ENCODE measurements at regions not wholly inside any gene's neighbourhood (a gene's known extent, or its start where the extent isn't known, plus 50 kb on each side); places are given as distances from the start of the nearest gene placed in this dataset.

DNA sequence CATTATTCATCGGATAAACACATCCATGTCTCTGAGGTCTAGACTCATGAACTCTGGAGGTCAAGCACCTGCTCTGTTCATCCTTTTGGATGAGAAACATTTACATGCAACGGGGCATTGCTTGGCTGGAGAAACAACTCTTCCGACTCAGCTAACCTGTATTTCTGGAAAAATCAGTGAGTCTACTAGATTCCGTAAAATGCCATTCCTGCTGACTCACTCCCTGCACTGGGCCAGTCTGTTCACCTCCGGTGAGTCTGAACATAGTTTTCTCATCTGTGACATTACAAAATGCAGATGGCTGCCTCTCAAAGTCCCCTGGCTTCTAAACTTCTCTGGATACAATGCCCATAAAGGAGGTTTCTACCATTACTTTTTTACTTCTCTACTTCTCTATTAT lies 185.7 kb upstream of the HS3ST1 start:
- DNase-seq = no peak

- DNase-seq = no peak
Measured at GRCh38 chr4:11611868-11612267, 183.2 kb upstream of the HS3ST1 start.

DNA sequence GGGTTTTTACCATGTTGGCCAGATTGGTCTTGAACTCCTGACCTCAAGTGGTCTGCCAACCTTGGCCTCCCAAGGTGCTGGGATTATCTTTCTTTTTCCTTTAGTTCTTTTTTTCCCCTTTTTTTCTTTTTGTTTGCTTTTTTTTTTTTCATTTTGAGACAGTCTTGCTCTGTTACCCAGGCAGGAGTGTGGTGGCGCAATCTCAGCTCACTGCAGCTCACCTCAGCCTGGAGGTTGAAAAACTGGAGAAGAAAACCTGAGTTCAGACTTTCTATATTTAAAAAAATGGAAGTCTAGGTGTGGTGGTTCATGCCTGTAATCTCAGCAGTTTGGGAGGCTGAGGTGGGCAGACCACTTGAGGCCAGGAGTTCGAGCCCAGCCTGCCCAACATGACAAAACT lies 181.1 kb upstream of the HS3ST1 start:
- DNase-seq = no peak

GRCh38 chr4:11608992-11609391 lies 180.3 kb upstream of the HS3ST1 start:
- DNase-seq = no peak

DNA sequence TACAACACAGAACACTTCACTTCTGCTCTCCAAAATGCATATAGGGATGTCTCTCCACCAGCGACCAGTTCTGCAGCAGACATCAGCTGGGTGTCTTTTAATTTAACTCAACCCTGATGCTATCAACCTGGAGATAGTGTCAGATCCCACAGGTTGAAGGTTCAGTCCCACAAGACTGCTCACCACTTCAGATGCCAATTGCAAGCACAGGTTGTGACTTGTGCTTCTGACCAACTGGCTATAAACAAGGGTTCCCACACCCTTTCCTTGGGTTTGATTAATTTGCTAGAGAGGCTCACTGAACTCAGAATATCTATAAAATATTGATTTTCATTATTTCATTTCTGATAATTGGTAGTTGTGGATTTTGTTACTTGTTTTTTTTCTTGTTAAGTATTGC lies 177.4 kb upstream of the HS3ST1 start:
- no peak for DNase-seq

- no peak for DNase-seq
Measured at GRCh38 chr4:11605597-11605996, 176.9 kb upstream of the HS3ST1 start.

DNA sequence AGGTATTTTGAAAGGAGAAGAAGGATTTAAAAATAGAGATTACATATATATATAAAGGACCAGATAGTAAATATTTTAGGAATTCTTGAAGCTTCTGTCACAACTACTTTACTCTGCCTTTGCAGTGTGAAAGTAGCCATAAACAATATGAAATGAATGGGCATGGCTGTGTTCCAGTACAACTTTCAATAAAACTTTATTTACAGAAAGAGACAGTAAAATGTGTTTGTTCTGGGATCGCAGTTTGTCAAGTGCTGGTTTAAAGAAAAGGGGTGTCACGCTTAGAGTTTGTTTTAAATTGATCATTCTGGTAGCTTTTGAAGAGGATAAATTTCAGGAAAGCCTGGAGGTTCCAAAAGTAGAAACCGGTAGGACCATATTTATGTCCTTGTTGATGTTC lies 176.1 kb upstream of the HS3ST1 start:
- DNase-seq = no peak

- DNase-seq = no peak
Measured at GRCh38 chr4:11603591-11604194, 175.0 kb upstream of the HS3ST1 start.

DNA sequence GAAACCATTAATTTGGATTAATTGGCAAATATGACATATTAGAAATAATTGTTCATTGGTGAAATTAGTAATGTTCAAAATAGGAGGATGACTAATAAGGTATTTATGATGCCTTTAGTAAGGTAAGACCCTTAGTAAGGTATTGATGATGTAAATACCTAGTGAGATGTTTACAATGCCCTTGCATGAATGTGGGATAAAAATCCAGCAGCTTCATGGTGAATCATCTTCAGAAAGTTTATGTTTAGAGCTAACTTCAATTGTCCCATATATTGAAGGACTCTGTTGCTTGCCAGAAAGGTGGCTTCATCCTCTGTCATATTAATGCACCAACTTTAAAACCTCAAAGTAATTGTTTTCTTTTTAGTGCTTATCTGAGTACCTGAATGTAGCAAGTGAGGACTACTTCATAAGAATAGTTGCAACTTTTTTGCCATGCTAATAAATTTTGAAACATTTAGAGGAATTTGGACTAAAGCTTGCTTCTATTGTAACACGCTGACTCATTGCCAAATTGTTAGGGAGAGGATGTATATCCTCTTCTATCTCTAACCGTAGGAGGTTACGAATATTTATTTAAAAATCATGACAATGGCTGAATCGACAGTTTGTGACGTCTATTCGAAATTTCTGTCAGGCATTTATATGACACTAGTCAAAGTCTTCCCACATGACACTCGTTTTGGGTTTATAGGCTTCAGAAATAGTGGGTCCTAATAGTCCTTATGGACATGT lies 174.1 kb upstream of the HS3ST1 start:
- DNase-seq = no peak

DNA sequence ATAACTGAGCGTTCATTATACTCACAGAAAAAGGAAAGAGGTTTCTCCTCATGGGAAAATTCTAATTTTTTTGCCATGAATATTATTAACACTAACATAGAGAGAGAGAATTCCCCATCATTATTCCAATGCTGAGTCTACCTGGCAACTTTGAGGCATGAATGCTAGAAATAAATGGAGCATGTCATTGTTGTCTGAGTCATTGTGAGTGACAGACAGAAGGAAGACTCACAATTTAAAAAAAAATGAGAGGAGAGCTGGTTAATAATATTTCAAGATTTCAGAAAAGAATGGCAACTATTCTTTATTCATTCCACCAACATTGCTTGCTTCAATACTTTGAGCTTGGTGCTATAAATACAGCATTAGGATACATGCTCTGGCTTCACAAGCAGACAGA lies 170.4 kb upstream of the HS3ST1 start:
- no peak for DNase-seq

- no peak for DNase-seq
Measured at GRCh38 chr4:11598591-11598990, 169.9 kb upstream of the HS3ST1 start.

- peak in 1 of 2 experiments; percentile 4 for DNase-seq
Measured at GRCh38 chr4:11597506-11597905, 168.8 kb upstream of the HS3ST1 start.

- no peak for DNase-seq
Measured at GRCh38 chr4:11596989-11597388, 168.3 kb upstream of the HS3ST1 start.

- DNase-seq = no peak
Measured at GRCh38 chr4:11593576-11594116, 165.0 kb upstream of the HS3ST1 start.

- no peak for DNase-seq
Measured at GRCh38 chr4:11592276-11592675, 163.6 kb upstream of the HS3ST1 start.

DNA sequence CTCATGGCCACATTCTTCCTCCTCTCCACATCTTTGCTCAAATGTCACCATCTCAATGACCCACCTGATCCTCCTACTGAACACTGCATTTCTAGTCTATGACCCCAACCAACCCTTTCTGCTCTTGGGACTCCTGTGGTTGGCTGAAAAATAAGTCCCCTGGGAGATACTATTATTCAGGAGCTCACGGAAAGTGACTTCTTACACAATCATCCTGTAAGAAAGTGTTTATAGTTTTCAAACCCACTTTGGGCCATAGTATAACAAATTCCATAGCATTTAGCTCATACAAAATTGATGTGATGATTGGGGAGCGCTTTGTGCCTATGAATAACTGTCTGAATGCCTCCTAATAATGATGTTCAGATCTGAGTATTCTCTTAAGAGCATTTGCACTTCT lies 161.4 kb upstream of the HS3ST1 start:
- DNase-seq = no peak

GRCh38 chr4:11589676-11590075 lies 161.0 kb upstream of the HS3ST1 start:
- DNase-seq = no peak

DNA sequence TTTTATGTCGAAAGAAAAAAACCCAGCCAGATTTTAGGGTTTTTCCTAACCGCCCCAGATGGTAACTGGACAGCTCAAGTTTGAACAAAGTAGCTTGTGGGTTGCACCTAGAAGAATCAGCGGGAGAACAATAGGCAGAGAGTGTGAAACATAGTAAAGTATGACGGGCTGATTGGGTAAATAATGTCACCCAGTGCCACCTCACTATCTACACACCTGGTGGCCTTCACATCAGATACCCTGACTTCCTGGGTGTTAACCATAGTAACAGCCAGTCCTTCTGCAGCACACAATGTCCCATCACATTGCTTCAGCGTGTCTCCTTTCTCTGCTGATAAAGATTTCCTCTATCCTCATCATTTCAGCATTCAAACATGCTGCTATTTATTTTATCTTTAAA lies 159.1 kb upstream of the HS3ST1 start:
- no peak for DNase-seq

GRCh38 chr4:11585506-11585905 lies 156.8 kb upstream of the HS3ST1 start:
- no peak for DNase-seq

GRCh38 chr4:11568511-11568910 lies 139.8 kb upstream of the HS3ST1 start:
- DNase-seq = no peak

DNA sequence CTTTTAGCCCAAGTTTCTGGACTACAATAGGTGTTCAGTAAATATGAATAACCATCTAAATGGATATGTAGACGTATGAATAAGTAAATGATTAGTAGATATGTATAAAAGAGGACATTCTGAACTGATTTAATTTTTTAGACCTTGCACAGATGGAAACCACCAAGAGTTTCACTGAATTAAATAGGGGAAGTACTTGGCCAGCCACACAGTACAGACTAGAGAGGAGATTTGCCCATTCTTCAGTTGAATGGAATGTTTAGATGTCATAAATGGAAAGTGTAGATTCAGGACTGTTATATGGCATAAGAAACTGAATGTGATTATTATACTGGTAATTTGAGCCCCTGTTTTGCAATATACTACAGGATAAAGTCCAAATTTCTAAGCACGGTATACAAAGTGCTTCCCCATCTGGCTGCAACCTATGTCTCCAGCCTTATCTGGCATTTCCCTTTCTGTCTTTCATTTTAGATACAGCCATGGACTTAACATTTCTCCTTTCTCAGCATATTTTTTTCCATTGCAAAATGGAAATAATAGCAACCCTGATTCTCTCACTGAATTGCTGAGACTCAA lies 137.8 kb upstream of the HS3ST1 start:
- DNase-seq = peak in 1 of 2 experiments; percentile 36

GRCh38 chr4:11565899-11566298 lies 137.2 kb upstream of the HS3ST1 start:
- DNase-seq = no peak

DNA sequence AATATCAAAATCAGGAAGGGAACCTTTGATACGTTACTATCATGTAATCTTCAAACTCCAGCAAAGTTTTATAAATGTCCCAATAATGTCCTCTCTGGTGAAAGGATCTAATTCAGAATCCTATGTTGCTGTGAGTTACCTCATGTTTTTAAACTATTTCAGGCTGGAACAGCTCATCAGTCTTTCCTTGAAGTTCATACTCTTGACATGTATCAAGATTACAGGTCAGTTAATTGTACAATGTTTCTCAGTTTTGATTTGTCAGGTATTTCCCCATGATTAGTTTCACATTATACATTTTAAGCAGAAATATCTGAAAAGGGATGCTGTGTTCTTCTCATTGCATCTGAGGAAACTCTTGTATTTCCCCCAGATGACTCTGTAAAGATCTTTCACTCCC lies 136.5 kb upstream of the HS3ST1 start:
- no peak for DNase-seq

DNA sequence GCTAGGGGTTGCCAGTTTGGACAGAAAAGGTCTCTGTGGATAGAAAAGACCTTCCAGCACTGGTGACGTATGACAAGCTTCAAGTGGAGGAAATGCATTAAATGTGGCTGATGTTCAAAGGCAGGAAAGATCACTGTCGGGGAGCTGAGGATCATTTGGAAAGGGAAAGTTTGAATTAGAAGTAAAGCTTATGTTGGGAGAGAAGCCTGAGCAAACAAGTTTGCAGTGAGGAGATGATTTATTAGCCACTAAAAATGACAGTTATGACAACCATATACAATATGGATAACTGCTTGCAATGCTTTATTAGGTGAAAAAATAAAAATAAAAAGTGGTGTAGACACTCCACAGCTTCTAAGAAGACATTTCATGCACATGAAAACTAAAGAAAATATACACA lies 135.3 kb upstream of the HS3ST1 start:
- DNase-seq = no peak
